Activated naive CD4-positive, alpha-beta T cell treated with anti-CD3 and anti-CD28 coated beads, Interleukin-2, amount 10 ng/mL, durations not matched to agents 7 days and 5 days (primary cell): ENCODE measurements at regions not wholly inside any gene's neighbourhood (a gene's known extent, or its start where the extent isn't known, plus 50 kb on each side); places are given as distances from the start of the nearest gene placed in this dataset.
"Not testable (repeated sequence)": the region's sequence is repeated elsewhere in the genome, so short reads cannot be mapped to it uniquely, and the experiment has no call there.

ENCODE experiments used
- CTCF ChIA-PET: fragments of 350-600 bp; sonication (Branson Sonifier 250); formaldehyde crosslinking; loops from one replicate; lab custom pipeline; 2021; ENCODE audit warnings: antibody characterized with exemption; lab: Charles Lee
- DNase-seq: peaks from one replicate; pipeline ENCODE4 v3.0.0-alpha.2; 2020
- H3K27ac Mint-ChIP-seq: one replicate; pipeline ENCODE4 v1.8.0; 2021; ENCODE audit warnings: mild to moderate bottlenecking, moderate library complexity, mixed read lengths
- H3K27me3 Mint-ChIP-seq: one replicate; pipeline ENCODE4 v1.8.0; 2021; ENCODE audit warnings: mild to moderate bottlenecking, mixed read lengths
- H3K36me3 Mint-ChIP-seq: one replicate; pipeline ENCODE4 v1.8.0; 2021; ENCODE audit warnings: mixed read lengths
- H3K4me1 Mint-ChIP-seq: one replicate; pipeline ENCODE4 v1.8.0; 2021; ENCODE audit warnings: mixed read lengths
- H3K4me3 Mint-ChIP-seq: one replicate; pipeline ENCODE4 v1.8.0; 2021; ENCODE audit warnings: mild to moderate bottlenecking, moderate library complexity, mixed read lengths
- H3K9me3 Mint-ChIP-seq: one replicate; pipeline ENCODE4 v1.8.0; 2021; ENCODE audit warnings: mixed read lengths

GRCh38 chr9:104287253-104287878, 193.3 kb downstream of the SMC2 start:
- Mint-ChIP-seq H3K27ac (no peak overlapping the region), H3K4me1 (no peaks in the 10 kb centered on the region), H3K27me3 (no peaks in the 10 kb centered on the region), H3K9me3 (no peaks in the 10 kb centered on the region), H3K4me3 (no peak overlapping the region), H3K36me3 (no peaks in the 10 kb centered on the region)
- DNase-seq: no peak
- CTCF ChIA-PET: no interaction called here

- CTCF ChIA-PET: no interaction called here
- H3K36me3 Mint-ChIP-seq: no peaks in the 10 kb centered on the region
- H3K4me3 Mint-ChIP-seq: no peak overlapping the region
- no peaks in the 10 kb centered on the region for H3K9me3 Mint-ChIP-seq
- no peak for DNase-seq
- no peak overlapping the region for H3K27ac Mint-ChIP-seq
- H3K4me1 Mint-ChIP-seq: no peaks in the 10 kb centered on the region
- H3K27me3 Mint-ChIP-seq: no peaks in the 10 kb centered on the region
Observed at GRCh38 chr9:104293877-104294276, 199.8 kb downstream of the SMC2 start.

DNA sequence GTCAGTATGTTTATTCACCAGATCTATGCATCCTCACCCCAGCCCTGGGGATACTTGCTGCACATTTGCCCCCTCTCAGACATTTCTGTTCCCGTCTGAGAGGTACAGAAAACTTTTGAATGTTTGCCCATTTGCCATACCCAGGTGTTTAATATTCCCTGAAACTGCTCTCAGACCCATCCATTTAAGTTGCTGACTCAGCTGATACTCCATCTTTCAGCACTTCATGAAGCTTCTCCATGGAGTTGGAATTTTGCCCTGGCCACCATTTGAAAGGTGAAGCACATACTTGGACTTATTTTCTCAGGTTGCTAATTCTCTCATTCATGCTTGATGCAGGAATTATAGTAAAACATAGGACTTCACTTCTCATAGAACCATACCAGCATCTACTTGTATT, 203.9 kb upstream of the OR13F1 start:
- Mint-ChIP-seq H3K4me1 (no peaks in the 10 kb centered on the region), H3K4me3 (no peak overlapping the region), H3K9me3 (no peaks in the 10 kb centered on the region), H3K36me3 (no peaks in the 10 kb centered on the region), H3K27ac (no peak overlapping the region), H3K27me3 (no peaks in the 10 kb centered on the region)
- DNase-seq: no peak
- CTCF ChIA-PET: no interaction called here

GRCh38 chr9:104301755-104302154, 202.3 kb upstream of the OR13F1 start:
- Mint-ChIP-seq H3K4me1 (no peaks in the 10 kb centered on the region), H3K27ac (no peak overlapping the region), H3K9me3 (no peaks in the 10 kb centered on the region), H3K27me3 (no peaks in the 10 kb centered on the region), H3K36me3 (no peaks in the 10 kb centered on the region), H3K4me3 (no peak overlapping the region)
- CTCF ChIA-PET: no interaction called here
- DNase-seq: no peak

DNA sequence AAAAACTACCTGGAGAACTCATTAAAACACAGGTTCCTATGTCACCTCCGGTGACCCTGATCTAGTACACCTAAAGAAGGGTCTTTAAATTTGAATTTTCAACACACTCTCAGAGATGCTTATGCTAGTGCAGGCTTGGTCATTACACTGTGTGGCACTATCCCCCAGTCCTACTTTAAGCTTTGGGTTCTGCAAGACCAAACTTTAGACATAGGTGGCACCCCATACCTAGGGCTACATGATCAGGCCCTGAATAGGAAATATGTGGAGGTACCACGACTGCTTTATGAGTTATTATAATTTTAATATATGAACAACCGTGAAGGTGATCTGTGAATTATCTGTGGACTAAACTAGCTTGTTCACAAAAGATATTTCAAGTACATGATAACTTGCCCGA, 201.3 kb upstream of the OR13F1 start:
- DNase-seq: no peak
- CTCF ChIA-PET: no interaction called here
- Mint-ChIP-seq H3K27me3 (no peaks in the 10 kb centered on the region), H3K9me3 (no peaks in the 10 kb centered on the region), H3K36me3 (no peaks in the 10 kb centered on the region), H3K4me1 (no peaks in the 10 kb centered on the region), H3K27ac (no peak overlapping the region), H3K4me3 (no peak overlapping the region)

DNA sequence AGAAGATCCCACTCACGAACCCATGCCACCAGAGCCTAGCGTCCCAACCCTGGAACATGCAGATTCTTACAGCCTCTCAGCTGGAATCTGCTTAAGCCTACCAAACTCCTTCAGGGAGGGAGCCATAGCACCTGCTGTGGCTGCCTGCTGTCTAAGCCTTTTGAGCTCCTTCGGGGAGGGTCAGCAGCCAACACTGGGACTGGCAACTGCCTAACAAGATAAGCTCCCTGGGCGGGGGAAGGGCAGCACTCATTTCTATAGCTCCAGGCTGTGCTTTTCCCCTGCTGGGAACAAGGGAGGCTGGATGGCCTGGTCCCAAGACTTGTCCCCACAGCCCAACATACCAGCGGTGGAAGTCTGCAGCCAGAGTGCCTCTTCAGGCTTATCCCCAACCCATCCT, 199.1 kb upstream of the OR13F1 start:
- Mint-ChIP-seq H3K27me3 (no peaks in the 10 kb centered on the region), H3K36me3 (no peaks in the 10 kb centered on the region), H3K4me3 (no peak overlapping the region), H3K9me3 (no peaks in the 10 kb centered on the region), H3K4me1 (no peaks in the 10 kb centered on the region), H3K27ac (no peak overlapping the region)
- no peak for DNase-seq
- CTCF ChIA-PET: no interaction called here

DNA sequence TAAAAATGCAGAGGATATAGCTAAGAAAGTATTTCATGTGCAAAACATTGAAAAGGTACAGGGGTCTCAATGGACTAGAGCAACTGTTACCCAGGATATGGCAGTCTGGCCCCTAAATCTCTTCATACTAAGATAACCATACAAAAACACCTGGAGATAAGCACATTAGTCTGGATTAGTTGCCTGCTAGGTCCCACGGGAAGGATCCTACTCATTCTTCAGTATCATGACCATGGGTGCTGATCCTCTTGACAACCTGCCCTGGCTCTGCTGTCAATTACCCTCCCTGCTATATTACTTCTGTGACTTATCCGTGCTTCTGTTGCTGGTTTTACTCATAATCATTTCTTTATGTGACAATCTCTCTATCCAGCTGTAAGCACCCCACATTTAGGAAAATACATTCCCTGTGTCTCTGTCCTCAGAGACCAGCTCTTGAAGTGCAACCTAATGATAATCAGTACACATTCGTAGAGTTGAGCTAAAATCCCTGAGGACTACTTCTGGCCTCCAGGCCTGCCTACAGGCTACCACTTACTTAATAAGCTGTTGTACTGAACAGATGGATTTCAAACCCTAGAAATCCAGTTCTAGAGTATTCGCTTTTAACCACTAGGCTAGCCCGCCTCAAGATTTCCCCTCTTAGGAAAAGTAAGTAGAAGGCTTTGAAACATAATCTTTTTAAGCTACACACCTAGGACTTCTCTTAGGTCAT, 190.5 kb upstream of the OR13F1 start:
- Mint-ChIP-seq H3K9me3 (no peaks in the 10 kb centered on the region), H3K36me3 (no peaks in the 10 kb centered on the region), H3K27me3 (no peaks in the 10 kb centered on the region), H3K27ac (no peak overlapping the region), H3K4me1 (no peaks in the 10 kb centered on the region), H3K4me3 (no peak overlapping the region)
- CTCF ChIA-PET: no interaction called here
- DNase-seq: no peak

DNA sequence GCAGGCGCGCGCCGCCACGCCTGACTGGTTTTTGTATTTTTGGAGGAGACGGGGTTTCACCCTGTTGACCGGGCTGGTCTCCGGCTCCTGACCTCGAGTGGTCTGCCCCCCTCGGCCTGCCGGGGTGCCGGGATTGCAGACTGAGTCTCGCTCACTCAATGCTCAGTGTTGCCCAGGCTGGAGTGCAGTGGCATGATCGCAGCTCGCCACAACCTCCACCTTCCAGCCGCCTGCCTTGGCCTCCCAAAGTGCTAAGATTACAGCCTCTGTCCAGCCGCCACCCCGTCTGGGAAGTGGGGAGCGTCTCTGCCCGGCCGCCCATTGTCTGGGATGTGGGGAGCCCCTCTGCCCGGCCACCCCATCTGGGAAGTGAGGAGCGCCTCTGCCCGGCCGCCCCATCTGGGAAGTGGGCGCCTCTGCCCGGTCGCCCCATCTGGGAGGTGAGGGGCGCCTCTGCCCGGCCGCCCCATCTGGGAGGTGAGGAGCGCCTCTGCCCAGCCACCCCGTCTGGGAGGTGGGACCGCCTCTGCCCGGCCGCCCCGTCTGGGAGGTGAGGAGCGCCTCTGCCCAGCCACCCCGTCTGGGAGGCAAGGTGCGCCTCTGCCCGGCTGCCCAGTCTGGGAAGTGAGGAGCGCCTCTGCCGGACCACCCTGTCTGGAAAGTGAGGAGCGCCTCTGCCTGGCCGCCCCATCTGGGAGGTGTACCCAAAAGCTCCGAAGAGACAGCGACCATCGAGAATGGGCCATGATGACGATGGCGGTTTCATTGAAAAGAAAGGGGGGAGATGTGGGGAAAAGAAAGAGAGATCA, 187.7 kb upstream of the OR13F1 start:
- H3K27ac Mint-ChIP-seq, H3K4me3 Mint-ChIP-seq, H3K4me1 Mint-ChIP-seq, H3K27me3 Mint-ChIP-seq, DNase-seq, CTCF ChIA-PET, H3K9me3 Mint-ChIP-seq, H3K36me3 Mint-ChIP-seq: not testable (repeated sequence)

- no peaks in the 10 kb centered on the region for H3K36me3 Mint-ChIP-seq
- H3K4me3 Mint-ChIP-seq: no peak overlapping the region
- no peaks in the 10 kb centered on the region for H3K4me1 Mint-ChIP-seq
- no peaks in the 10 kb centered on the region for H3K27me3 Mint-ChIP-seq
- CTCF ChIA-PET: no interaction called here
- no peak for DNase-seq
- no peak overlapping the region for H3K27ac Mint-ChIP-seq
- H3K9me3 Mint-ChIP-seq: no peaks in the 10 kb centered on the region
Observed at GRCh38 chr9:104319198-104319597, 184.9 kb upstream of the OR13F1 start.

DNA sequence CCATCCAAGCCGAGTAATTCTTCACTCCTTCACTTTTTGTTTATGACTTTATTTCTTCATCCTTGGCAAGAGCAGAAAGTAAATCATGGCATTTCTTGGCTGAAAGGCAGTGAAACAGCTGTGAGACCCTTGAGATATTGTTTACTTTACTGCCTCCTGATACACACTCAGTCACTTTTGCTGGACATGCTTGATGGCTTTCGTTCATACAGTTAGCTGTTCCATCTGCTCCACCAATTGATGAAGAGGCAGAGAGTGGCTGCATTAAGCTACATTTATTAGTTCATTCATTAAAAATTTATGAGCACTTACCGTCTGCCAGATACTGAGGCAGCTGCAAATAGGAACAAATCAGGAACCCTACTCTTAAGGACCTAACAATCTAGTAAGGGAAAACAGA, 184.4 kb upstream of the OR13F1 start:
- H3K36me3 Mint-ChIP-seq: no peaks in the 10 kb centered on the region
- H3K4me1 Mint-ChIP-seq: no peaks in the 10 kb centered on the region
- H3K27me3 Mint-ChIP-seq: no peaks in the 10 kb centered on the region
- DNase-seq: no peak
- CTCF ChIA-PET: no interaction called here
- no peak overlapping the region for H3K27ac Mint-ChIP-seq
- H3K9me3 Mint-ChIP-seq: no peaks in the 10 kb centered on the region
- no peak overlapping the region for H3K4me3 Mint-ChIP-seq

- CTCF ChIA-PET: no interaction called here
- Mint-ChIP-seq H3K27ac (no peak overlapping the region), H3K27me3 (no peaks in the 10 kb centered on the region), H3K36me3 (no peaks in the 10 kb centered on the region), H3K4me3 (no peak overlapping the region), H3K9me3 (no peaks in the 10 kb centered on the region), H3K4me1 (no peaks in the 10 kb centered on the region)
- DNase-seq: no peak
Observed at GRCh38 chr9:104322596-104322995, 181.5 kb upstream of the OR13F1 start.

DNA sequence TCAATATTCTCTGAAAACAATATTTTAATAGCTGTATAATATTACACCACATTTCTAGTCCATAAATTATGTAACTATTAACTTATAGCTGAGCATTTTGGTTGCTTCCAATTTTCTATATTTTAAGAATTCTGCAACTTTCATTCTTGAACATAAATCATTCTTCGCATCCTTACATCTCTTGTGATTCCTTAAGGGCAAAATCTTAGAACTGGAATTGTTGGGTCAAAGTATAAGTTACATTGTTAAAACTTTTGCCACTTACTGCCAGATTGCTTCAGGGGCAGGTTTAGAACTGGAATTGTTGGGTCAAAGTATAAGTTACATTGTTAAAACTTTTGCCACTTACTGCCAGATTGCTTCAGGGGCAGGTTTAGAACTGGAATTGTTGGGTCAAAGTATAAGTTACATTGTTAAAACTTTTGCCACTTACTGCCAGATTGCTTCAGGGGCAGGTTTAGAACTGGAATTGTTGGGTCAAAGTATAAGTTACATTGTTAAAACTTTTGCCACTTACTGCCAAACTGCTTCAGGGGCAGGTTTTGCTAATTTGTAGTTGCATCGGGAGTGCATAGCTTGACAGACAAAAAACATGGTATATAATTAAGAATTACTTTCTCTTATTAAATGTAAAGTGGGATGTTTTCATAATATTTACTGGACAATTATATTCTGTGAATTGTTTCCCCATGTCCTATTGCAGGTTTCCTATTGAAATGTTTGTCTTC, 179.9 kb upstream of the OR13F1 start:
- not testable (repeated sequence) for H3K27ac Mint-ChIP-seq, DNase-seq, H3K9me3 Mint-ChIP-seq, H3K36me3 Mint-ChIP-seq, H3K27me3 Mint-ChIP-seq, H3K4me3 Mint-ChIP-seq, H3K4me1 Mint-ChIP-seq
- CTCF ChIA-PET: interaction anchor here (0.6 kb wide), 1 partner anchor 75 kb away, joined by 3 read pairs; no protein-coding TSS in a partner anchor

- Mint-ChIP-seq H3K27me3 (no peaks in the 10 kb centered on the region), H3K4me3 (no peak overlapping the region), H3K27ac (no peak overlapping the region), H3K4me1 (no peaks in the 10 kb centered on the region), H3K36me3 (no peaks in the 10 kb centered on the region), H3K9me3 (peaks cover 4% of the 10 kb centered on the region)
- no peak for DNase-seq
- CTCF ChIA-PET: no interaction called here
Observed at GRCh38 chr9:104326912-104327311, 177.2 kb upstream of the OR13F1 start.

DNA sequence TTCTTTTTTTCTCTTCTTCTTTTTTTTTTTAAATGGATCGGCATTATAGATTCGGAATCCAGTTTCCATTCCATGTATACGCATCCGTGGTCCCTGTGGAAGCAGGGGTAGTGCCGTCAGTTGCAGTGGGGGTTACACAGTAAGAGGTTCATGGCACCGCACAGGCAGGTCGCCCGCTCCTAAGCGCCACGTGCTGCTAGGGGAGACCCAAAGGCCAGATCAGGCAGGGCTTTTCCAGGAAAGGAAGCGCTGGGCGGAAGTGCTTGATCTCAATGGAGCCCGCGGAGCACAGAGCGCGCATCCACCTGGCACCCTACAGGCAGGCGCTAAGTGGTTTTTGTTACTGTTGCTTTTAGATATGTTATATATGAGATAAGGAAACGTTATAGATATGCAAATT, 174.8 kb upstream of the OR13F1 start:
- H3K27ac Mint-ChIP-seq: no peak overlapping the region
- CTCF ChIA-PET: interaction anchor here (0.6 kb wide), 1 partner anchor 149 kb away, joined by 3 read pairs; no protein-coding TSS in a partner anchor
- no peaks in the 10 kb centered on the region for H3K4me1 Mint-ChIP-seq
- no peak for DNase-seq
- H3K27me3 Mint-ChIP-seq: no peaks in the 10 kb centered on the region
- peaks cover 4% of the 10 kb centered on the region for H3K9me3 Mint-ChIP-seq
- no peak overlapping the region for H3K4me3 Mint-ChIP-seq
- H3K36me3 Mint-ChIP-seq: no peaks in the 10 kb centered on the region
